ENCODE measurements at regions not wholly inside any gene's neighbourhood (a gene's known extent, or its start where the extent isn't known, plus 50 kb on each side); places are given as distances from the start of the nearest gene placed in this dataset.

DNA sequence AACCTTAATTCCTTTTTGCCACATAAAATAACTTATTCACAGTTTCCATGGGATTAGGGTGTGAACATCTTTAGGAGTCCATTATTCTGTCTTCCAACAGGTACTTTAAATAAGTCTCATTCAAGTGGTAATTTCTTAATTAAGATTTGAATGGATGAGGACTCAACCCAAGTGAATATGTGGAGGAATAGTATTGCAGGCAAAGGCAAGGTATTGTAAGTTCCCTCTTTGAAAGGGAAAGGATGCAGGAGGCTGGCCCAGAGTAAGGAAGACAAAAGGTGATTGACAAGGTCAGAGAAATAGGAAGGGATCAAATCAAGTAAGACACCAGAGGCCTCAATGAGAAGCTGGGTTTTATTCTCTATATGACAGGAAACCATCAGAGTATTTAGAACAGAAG is 238.2 kb upstream of the RBMS1 start:
- no peak for TF ChIP-seq TCF4 (CRISPR knock-in tag; IDR thresholded peaks at IDR 0.05; ENCODE audit: borderline replicate concordance)
- TF ChIP-seq, protein P1, sequence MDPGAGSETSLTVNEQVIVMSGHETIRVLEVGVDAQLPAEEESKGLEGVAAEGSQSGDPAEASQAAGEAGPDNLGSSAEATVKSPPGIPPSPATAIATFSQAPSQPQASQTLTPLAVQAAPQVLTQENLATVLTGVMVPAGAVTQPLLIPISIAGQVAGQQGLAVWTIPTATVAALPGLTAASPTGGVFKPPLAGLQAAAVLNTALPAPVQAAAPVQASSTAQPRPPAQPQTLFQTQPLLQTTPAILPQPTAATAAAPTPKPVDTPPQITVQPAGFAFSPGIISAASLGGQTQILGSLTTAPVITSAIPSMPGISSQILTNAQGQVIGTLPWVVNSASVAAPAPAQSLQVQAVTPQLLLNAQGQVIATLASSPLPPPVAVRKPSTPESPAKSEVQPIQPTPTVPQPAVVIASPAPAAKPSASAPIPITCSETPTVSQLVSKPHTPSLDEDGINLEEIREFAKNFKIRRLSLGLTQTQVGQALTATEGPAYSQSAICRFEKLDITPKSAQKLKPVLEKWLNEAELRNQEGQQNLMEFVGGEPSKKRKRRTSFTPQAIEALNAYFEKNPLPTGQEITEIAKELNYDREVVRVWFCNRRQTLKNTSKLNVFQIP (CRISPR knock-in tag; IDR thresholded peaks at IDR 0.05; ENCODE audit: borderline replicate concordance, low read depth): no peak
- no peak for TF ChIP-seq BACH2 (CRISPR knock-in tag; IDR thresholded peaks at IDR 0.05; ENCODE audit: borderline replicate concordance)
- ATAC-seq: no peak

DNA sequence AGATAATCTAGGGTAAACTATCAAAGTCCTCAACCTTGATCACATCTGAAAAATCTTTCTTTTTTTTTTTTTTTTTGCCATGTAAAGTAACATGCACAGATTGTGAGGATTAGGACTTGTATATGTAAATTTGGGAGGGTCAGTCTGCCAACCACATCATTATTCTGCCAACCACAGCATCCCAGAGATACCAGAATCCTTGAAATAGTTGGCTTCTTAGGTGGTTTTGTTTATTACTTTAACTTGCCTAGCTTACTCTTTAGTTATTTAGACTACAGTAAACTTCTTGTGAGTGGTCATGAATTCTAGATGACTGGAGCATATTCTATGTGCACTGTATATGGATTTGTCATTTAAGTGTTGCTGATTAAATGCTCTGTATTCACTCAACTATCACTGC is 242.1 kb upstream of the RBMS1 start:
- TF ChIP-seq SNAI2 (CRISPR knock-in tag; IDR thresholded peaks at IDR 0.05) (no peak), PPARA (CRISPR knock-in tag; IDR thresholded peaks at IDR 0.05; ENCODE audit: borderline replicate concordance) (no peak), ZNF8 (CRISPR knock-in tag; IDR thresholded peaks at IDR 0.05) (no peak), ZNF565 (CRISPR knock-in tag; conservative IDR thresholded peaks at IDR 0.05; ENCODE audit: low read depth) (no peak), BACH2 (CRISPR knock-in tag; IDR thresholded peaks at IDR 0.05; ENCODE audit: borderline replicate concordance) (no peak), TCF4 (CRISPR knock-in tag; IDR thresholded peaks at IDR 0.05; ENCODE audit: borderline replicate concordance) (no peak), RARB (CRISPR knock-in tag; IDR thresholded peaks at IDR 0.05) (no peak), ISL1 (CRISPR knock-in tag; IDR thresholded peaks at IDR 0.05) (no peak), OSR1 (CRISPR knock-in tag; IDR thresholded peaks at IDR 0.05) (no peak), ZC3H10 (CRISPR knock-in tag; IDR thresholded peaks at IDR 0.05) (no peak), ESRRG (CRISPR knock-in tag; IDR thresholded peaks at IDR 0.05) (no peak), ZFP30 (CRISPR knock-in tag; IDR thresholded peaks at IDR 0.05) (no peak), ZNF70 (CRISPR knock-in tag; IDR thresholded peaks at IDR 0.05) (no peak), TOX (CRISPR knock-in tag; IDR thresholded peaks at IDR 0.05; ENCODE audit: borderline replicate concordance) (no peak), ARNTL (CRISPR knock-in tag; IDR thresholded peaks at IDR 0.05; ENCODE audit: borderline replicate concordance, low read depth) (no peak)
- TF ChIP-seq, protein P2, sequence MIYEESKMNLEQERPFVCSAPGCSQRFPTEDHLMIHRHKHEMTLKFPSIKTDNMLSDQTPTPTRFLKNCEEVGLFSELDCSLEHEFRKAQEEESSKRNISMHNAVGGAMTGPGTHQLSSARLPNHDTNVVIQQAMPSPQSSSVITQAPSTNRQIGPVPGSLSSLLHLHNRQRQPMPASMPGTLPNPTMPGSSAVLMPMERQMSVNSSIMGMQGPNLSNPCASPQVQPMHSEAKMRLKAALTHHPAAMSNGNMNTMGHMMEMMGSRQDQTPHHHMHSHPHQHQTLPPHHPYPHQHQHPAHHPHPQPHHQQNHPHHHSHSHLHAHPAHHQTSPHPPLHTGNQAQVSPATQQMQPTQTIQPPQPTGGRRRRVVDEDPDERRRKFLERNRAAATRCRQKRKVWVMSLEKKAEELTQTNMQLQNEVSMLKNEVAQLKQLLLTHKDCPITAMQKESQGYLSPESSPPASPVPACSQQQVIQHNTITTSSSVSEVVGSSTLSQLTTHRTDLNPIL (CRISPR knock-in tag; IDR thresholded peaks at IDR 0.05; ENCODE audit: low read depth): no peak
- TF ChIP-seq, protein P3, sequence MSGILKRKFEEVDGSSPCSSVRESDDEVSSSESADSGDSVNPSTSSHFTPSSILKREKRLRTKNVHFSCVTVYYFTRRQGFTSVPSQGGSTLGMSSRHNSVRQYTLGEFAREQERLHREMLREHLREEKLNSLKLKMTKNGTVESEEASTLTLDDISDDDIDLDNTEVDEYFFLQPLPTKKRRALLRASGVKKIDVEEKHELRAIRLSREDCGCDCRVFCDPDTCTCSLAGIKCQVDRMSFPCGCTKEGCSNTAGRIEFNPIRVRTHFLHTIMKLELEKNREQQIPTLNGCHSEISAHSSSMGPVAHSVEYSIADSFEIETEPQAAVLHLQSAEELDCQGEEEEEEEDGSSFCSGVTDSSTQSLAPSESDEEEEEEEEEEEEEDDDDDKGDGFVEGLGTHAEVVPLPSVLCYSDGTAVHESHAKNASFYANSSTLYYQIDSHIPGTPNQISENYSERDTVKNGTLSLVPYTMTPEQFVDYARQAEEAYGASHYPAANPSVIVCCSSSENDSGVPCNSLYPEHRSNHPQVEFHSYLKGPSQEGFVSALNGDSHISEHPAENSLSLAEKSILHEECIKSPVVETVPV (CRISPR knock-in tag; IDR thresholded peaks at IDR 0.05): no peak
- TF ChIP-seq, protein P4, sequence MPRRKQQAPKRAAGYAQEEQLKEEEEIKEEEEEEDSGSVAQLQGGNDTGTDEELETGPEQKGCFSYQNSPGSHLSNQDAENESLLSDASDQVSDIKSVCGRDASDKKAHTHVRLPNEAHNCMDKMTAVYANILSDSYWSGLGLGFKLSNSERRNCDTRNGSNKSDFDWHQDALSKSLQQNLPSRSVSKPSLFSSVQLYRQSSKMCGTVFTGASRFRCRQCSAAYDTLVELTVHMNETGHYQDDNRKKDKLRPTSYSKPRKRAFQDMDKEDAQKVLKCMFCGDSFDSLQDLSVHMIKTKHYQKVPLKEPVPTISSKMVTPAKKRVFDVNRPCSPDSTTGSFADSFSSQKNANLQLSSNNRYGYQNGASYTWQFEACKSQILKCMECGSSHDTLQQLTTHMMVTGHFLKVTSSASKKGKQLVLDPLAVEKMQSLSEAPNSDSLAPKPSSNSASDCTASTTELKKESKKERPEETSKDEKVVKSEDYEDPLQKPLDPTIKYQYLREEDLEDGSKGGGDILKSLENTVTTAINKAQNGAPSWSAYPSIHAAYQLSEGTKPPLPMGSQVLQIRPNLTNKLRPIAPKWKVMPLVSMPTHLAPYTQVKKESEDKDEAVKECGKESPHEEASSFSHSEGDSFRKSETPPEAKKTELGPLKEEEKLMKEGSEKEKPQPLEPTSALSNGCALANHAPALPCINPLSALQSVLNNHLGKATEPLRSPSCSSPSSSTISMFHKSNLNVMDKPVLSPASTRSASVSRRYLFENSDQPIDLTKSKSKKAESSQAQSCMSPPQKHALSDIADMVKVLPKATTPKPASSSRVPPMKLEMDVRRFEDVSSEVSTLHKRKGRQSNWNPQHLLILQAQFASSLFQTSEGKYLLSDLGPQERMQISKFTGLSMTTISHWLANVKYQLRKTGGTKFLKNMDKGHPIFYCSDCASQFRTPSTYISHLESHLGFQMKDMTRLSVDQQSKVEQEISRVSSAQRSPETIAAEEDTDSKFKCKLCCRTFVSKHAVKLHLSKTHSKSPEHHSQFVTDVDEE (CRISPR knock-in tag; IDR thresholded peaks at IDR 0.05): no peak
- TF ChIP-seq, protein P5, sequence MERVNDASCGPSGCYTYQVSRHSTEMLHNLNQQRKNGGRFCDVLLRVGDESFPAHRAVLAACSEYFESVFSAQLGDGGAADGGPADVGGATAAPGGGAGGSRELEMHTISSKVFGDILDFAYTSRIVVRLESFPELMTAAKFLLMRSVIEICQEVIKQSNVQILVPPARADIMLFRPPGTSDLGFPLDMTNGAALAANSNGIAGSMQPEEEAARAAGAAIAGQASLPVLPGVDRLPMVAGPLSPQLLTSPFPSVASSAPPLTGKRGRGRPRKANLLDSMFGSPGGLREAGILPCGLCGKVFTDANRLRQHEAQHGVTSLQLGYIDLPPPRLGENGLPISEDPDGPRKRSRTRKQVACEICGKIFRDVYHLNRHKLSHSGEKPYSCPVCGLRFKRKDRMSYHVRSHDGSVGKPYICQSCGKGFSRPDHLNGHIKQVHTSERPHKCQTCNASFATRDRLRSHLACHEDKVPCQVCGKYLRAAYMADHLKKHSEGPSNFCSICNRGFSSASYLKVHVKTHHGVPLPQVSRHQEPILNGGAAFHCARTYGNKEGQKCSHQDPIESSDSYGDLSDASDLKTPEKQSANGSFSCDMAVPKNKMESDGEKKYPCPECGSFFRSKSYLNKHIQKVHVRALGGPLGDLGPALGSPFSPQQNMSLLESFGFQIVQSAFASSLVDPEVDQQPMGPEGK (CRISPR knock-in tag; IDR thresholded peaks at IDR 0.05; ENCODE audit: borderline replicate concordance): no peak
- no peak for ATAC-seq

DNA sequence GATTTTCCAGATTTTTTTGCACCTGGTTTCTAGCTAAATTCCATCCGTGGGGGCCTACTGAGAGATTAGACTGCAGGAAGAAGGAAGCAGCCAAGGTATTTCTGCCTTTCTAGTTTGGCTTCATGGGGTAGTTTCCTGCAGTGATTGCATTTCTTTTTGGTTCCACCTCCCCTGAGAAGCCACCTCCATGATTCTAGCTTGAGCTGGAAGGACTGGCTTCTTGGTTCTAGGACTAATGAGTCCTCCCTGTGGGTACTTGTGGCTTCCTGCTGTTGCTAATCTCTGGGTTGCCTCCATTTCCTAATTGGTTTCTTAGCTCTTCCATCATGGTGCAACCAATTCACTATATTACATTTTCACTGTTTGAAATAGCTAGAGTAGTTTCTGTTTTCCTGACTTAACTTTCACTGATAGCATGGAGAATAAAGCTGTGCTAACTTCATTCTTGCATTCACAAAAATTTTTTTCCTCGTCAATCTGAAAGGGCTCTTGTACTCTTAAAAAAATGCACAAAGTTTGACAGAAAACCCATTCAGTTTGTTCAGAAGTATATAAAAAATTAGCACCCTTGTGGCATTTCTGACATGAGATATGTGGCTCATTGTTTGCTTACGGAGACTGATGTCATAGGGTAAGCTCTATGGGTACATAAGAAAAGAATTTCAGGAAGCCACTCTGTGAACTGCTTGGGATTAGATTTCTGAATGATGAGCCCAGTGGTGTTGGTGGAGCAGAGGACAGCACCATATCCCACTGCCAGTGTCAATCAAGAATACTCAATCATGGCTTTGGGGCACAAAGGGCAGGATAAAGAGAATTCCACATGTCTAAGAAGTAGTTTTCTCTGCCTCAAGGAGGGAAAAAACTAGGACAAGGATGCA is 242.8 kb upstream of the RBMS1 start:
- ATAC-seq: peak; percentile 87
- no peak for TF ChIP-seq TCF4 (CRISPR knock-in tag; IDR thresholded peaks at IDR 0.05; ENCODE audit: borderline replicate concordance)
- TF ChIP-seq ZFP30 (CRISPR knock-in tag; IDR thresholded peaks at IDR 0.05): no peak
- TF ChIP-seq PPARA (CRISPR knock-in tag; IDR thresholded peaks at IDR 0.05; ENCODE audit: borderline replicate concordance): no peak
- TF ChIP-seq, protein P5 (CRISPR knock-in tag; IDR thresholded peaks at IDR 0.05; ENCODE audit: borderline replicate concordance): no peak
- TF ChIP-seq, protein P4 (CRISPR knock-in tag; IDR thresholded peaks at IDR 0.05): no peak
- TF ChIP-seq ESRRG (CRISPR knock-in tag; IDR thresholded peaks at IDR 0.05): no peak
- no peak for TF ChIP-seq CSDC2 (CRISPR knock-in tag; IDR thresholded peaks at IDR 0.05)
- no peak for TF ChIP-seq BACH2 (CRISPR knock-in tag; IDR thresholded peaks at IDR 0.05; ENCODE audit: borderline replicate concordance)
- TF ChIP-seq ISL1 (CRISPR knock-in tag; IDR thresholded peaks at IDR 0.05): no peak

All from SK-N-SH treated with all-trans-retinoic acid at 6 μM for 48 hours (cell line).